ENCODE measurements at regions not wholly inside any gene's neighbourhood (a gene's known extent, or its start where the extent isn't known, plus 50 kb on each side); places are given as distances from the start of the nearest gene placed in this dataset.
"Not testable (repeated sequence)": the region's sequence is repeated elsewhere in the genome, so short reads cannot be mapped to it uniquely, and the experiment has no call there.

GRCh38 chr21:24577301-24577700 is 1030.0 kb downstream of the MRPL39 start:
- Histone ChIP-seq H3K4me3 (ENCODE audit: low read length) (no peak overlapping the region), H3K36me3 (ENCODE audit: insufficient read depth, low read length) (no peaks in the 10 kb centered on the region), H3K4me1 (ENCODE audit: control insufficient read depth, insufficient read depth, low read length) (no peaks in the 10 kb centered on the region), H3K9ac (ENCODE audit: low read depth, low read length) (no peak overlapping the region), H3K9me3 (replicated peaks; ENCODE audit: low read length) (no peaks in the 10 kb centered on the region), H3K4me2 (ENCODE audit: low read length) (no peak overlapping the region), H3K27me3 (ENCODE audit: control insufficient read depth, insufficient read depth, low read length) (no peaks in the 10 kb centered on the region)

- no peak overlapping the region for H3K9ac ChIP-seq (ENCODE audit: low read depth, low read length)
- H3K4me1 ChIP-seq (ENCODE audit: control insufficient read depth, insufficient read depth, low read length): no peaks in the 10 kb centered on the region
- no peak overlapping the region for H3K4me3 ChIP-seq (ENCODE audit: low read length)
- H3K9me3 ChIP-seq (replicated peaks; ENCODE audit: low read length): no peaks in the 10 kb centered on the region
- H3K27me3 ChIP-seq (ENCODE audit: control insufficient read depth, insufficient read depth, low read length): no peaks in the 10 kb centered on the region
- no peak overlapping the region for H3K4me2 ChIP-seq (ENCODE audit: low read length)
- no peaks in the 10 kb centered on the region for H3K36me3 ChIP-seq (ENCODE audit: insufficient read depth, low read length)
Measured at GRCh38 chr21:24561291-24561690, 1046.0 kb downstream of the MRPL39 start.

- H3K4me1 ChIP-seq (ENCODE audit: control insufficient read depth, insufficient read depth, low read length): no peaks in the 10 kb centered on the region
- H3K4me2 ChIP-seq (ENCODE audit: low read length): no peak overlapping the region
- H3K9me3 ChIP-seq (replicated peaks; ENCODE audit: low read length): peaks cover 3% of the 10 kb centered on the region
- no peaks in the 10 kb centered on the region for H3K36me3 ChIP-seq (ENCODE audit: insufficient read depth, low read length)
- no peaks in the 10 kb centered on the region for H3K27me3 ChIP-seq (ENCODE audit: control insufficient read depth, insufficient read depth, low read length)
- no peak overlapping the region for H3K9ac ChIP-seq (ENCODE audit: low read depth, low read length)
- no peak overlapping the region for H3K4me3 ChIP-seq (ENCODE audit: low read length)
Measured at GRCh38 chr21:24552491-24552890, 1054.8 kb downstream of the MRPL39 start.

DNA sequence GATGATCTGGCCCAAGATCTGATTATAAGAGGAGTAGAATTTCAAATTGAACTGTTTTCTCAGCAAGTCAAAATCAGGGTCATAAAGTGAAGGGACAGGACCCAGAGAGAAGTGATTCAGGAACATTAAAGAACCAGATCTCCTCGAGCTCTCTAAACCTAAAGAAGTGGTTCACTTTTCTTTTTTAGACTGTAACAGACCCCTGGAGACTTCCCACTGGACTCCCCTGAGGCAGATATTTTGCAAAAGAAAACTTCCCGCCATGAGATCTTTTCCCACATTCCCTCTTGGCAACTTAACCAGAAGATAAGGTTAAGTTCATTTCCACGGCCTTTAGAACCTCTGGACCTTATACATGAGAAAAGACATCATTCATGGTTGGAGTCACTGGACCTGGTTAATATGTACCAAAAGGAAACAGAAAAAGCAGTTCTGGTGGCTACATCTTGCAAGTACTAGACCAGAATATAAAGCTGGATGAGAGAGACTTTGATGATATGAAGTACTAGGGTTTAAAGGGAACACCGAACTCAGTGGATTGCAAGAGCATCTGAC is 1061.4 kb downstream of the MRPL39 start:
- Histone ChIP-seq H3K4me3 (ENCODE audit: low read length) (no peak overlapping the region), H3K9me3 (replicated peaks; ENCODE audit: low read length) (no peaks in the 10 kb centered on the region), H3K27me3 (ENCODE audit: control insufficient read depth, insufficient read depth, low read length) (no peaks in the 10 kb centered on the region), H3K36me3 (ENCODE audit: insufficient read depth, low read length) (no peaks in the 10 kb centered on the region), H3K4me2 (ENCODE audit: low read length) (no peak overlapping the region), H3K4me1 (ENCODE audit: control insufficient read depth, insufficient read depth, low read length) (no peaks in the 10 kb centered on the region), H3K9ac (ENCODE audit: low read depth, low read length) (no peak overlapping the region)

GRCh38 chr21:24514081-24514733 is 1093.1 kb downstream of the MRPL39 start:
- Histone ChIP-seq H3K9ac (ENCODE audit: low read depth, low read length) (no peak overlapping the region), H3K4me3 (ENCODE audit: low read length) (no peak overlapping the region), H3K4me2 (ENCODE audit: low read length) (no peak overlapping the region), H3K27me3 (ENCODE audit: control insufficient read depth, insufficient read depth, low read length) (no peaks in the 10 kb centered on the region), H3K9me3 (replicated peaks; ENCODE audit: low read length) (no peaks in the 10 kb centered on the region), H3K4me1 (ENCODE audit: control insufficient read depth, insufficient read depth, low read length) (no peaks in the 10 kb centered on the region), H3K36me3 (ENCODE audit: insufficient read depth, low read length) (no peaks in the 10 kb centered on the region)

- H3K9ac ChIP-seq (ENCODE audit: low read depth, low read length): no peak overlapping the region
- H3K27me3 ChIP-seq (ENCODE audit: control insufficient read depth, insufficient read depth, low read length): no peaks in the 10 kb centered on the region
- no peaks in the 10 kb centered on the region for H3K36me3 ChIP-seq (ENCODE audit: insufficient read depth, low read length)
- no peaks in the 10 kb centered on the region for H3K4me1 ChIP-seq (ENCODE audit: control insufficient read depth, insufficient read depth, low read length)
- no peaks in the 10 kb centered on the region for H3K9me3 ChIP-seq (replicated peaks; ENCODE audit: low read length)
- no peak overlapping the region for H3K4me2 ChIP-seq (ENCODE audit: low read length)
- no peak overlapping the region for H3K4me3 ChIP-seq (ENCODE audit: low read length)
Measured at GRCh38 chr21:24509131-24509530, 1098.2 kb downstream of the MRPL39 start.

DNA sequence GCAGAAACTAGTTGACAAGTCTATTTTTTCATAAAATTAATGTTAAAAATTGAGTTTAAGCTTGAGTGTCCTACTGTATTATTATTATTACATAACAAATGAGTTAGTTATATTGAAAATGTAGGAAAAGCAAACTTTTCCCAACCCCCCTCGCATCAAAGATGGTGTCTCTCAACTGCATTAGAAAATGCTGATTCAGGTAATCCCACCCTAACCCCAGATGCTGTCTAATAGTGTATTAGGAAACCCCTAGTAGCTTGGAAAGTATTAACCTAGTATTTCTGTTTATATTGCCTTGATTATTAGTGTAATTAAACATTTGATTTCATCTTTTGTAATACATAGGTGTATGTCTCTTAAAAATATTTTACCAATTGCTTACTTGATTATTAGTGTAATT is 1120.3 kb downstream of the MRPL39 start:
- Histone ChIP-seq H3K4me3 (ENCODE audit: low read length) (no peak overlapping the region), H3K9ac (ENCODE audit: low read depth, low read length) (no peak overlapping the region), H3K9me3 (replicated peaks; ENCODE audit: low read length) (no peaks in the 10 kb centered on the region), H3K4me1 (ENCODE audit: control insufficient read depth, insufficient read depth, low read length) (no peaks in the 10 kb centered on the region), H3K27me3 (ENCODE audit: control insufficient read depth, insufficient read depth, low read length) (no peaks in the 10 kb centered on the region), H3K36me3 (ENCODE audit: insufficient read depth, low read length) (no peaks in the 10 kb centered on the region), H3K4me2 (ENCODE audit: low read length) (no peak overlapping the region)

DNA sequence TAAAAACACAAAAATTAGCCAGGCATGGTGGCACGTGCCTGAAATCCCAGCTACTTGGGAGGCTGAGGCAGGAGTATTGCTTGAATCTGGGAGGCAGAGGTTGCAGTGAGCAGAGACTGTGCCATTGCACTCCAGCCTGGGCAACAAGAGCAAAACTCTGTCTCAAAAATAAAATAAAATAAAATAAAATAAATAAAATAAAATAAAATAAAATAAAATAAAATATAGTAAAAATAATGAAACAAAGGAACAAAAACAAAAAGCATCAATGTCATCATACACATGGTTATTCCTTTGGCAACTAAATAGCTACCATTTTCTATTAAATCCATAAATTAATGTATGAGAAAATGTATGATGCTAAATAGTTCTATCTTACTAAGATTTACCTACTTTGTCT is 1123.9 kb downstream of the MRPL39 start:
- not testable (repeated sequence) for H3K36me3 ChIP-seq (ENCODE audit: insufficient read depth, low read length); H3K27me3 ChIP-seq (ENCODE audit: control insufficient read depth, insufficient read depth, low read length); H3K4me2 ChIP-seq (ENCODE audit: low read length); H3K9ac ChIP-seq (ENCODE audit: low read depth, low read length); H3K9me3 ChIP-seq (replicated peaks; ENCODE audit: low read length); H3K4me1 ChIP-seq (ENCODE audit: control insufficient read depth, insufficient read depth, low read length); H3K4me3 ChIP-seq (ENCODE audit: low read length)

DNA sequence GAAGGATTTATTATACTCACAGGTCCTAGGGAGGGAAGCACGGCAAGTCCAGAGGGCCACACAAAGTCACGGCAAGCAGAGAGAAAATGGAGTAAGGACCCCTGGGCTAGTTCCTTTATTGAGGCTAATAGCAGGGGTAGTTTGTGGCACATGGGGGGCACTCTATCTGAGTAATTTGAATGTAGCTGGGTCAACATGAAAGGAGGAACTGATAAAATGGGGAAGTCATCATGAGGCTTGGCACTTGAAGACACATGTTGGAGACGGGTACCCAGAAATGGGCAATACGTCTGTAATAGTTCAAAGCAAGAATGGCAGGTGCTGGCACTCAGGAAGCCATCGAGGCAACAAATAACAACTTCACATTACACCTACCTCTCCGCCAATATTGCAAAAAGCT is 1136.4 kb downstream of the MRPL39 start:
- H3K9me3 ChIP-seq (replicated peaks; ENCODE audit: low read length): no peaks in the 10 kb centered on the region
- no peak overlapping the region for H3K4me2 ChIP-seq (ENCODE audit: low read length)
- H3K27me3 ChIP-seq (ENCODE audit: control insufficient read depth, insufficient read depth, low read length): no peaks in the 10 kb centered on the region
- no peaks in the 10 kb centered on the region for H3K4me1 ChIP-seq (ENCODE audit: control insufficient read depth, insufficient read depth, low read length)
- H3K36me3 ChIP-seq (ENCODE audit: insufficient read depth, low read length): no peaks in the 10 kb centered on the region
- H3K4me3 ChIP-seq (ENCODE audit: low read length): no peak overlapping the region
- no peak overlapping the region for H3K9ac ChIP-seq (ENCODE audit: low read depth, low read length)

DNA sequence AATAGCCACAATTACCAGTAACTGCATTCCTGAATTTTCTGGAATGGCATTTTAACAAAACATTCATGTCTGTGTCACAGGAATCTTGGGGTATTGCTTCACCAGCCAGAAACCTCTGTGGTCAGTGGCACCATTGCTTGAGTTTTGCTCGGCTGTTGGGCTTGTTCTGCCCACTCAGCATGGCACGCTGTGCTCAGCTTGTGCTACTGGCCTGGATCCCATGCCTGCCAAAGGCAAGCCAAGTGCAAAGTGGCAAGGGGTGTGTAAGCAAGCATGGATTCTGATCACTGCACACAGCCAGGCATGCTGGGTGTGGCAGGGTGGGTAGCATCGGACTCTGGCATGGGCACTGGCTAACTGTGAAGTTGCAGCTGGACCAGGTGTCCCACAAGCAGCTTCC is 1150.9 kb downstream of the MRPL39 start:
- Histone ChIP-seq H3K27me3 (ENCODE audit: control insufficient read depth, insufficient read depth, low read length) (no peaks in the 10 kb centered on the region), H3K9me3 (replicated peaks; ENCODE audit: low read length) (no peaks in the 10 kb centered on the region), H3K4me3 (ENCODE audit: low read length) (no peak overlapping the region), H3K4me2 (ENCODE audit: low read length) (no peak overlapping the region), H3K4me1 (ENCODE audit: control insufficient read depth, insufficient read depth, low read length) (peaks cover 6% of the 10 kb centered on the region), H3K36me3 (ENCODE audit: insufficient read depth, low read length) (no peaks in the 10 kb centered on the region), H3K9ac (ENCODE audit: low read depth, low read length) (no peak overlapping the region)

GRCh38 chr21:24450119-24450518 is 1157.2 kb downstream of the MRPL39 start:
- no peaks in the 10 kb centered on the region for H3K4me1 ChIP-seq (ENCODE audit: control insufficient read depth, insufficient read depth, low read length)
- no peaks in the 10 kb centered on the region for H3K27me3 ChIP-seq (ENCODE audit: control insufficient read depth, insufficient read depth, low read length)
- H3K36me3 ChIP-seq (ENCODE audit: insufficient read depth, low read length): no peaks in the 10 kb centered on the region
- H3K9ac ChIP-seq (ENCODE audit: low read depth, low read length): no peak overlapping the region
- no peaks in the 10 kb centered on the region for H3K9me3 ChIP-seq (replicated peaks; ENCODE audit: low read length)
- no peak overlapping the region for H3K4me3 ChIP-seq (ENCODE audit: low read length)
- H3K4me2 ChIP-seq (ENCODE audit: low read length): no peak overlapping the region

- Histone ChIP-seq H3K4me1 (ENCODE audit: control insufficient read depth, insufficient read depth, low read length) (no peaks in the 10 kb centered on the region), H3K4me2 (ENCODE audit: low read length) (no peak overlapping the region), H3K4me3 (ENCODE audit: low read length) (no peak overlapping the region), H3K9ac (ENCODE audit: low read depth, low read length) (no peak overlapping the region), H3K36me3 (ENCODE audit: insufficient read depth, low read length) (no peaks in the 10 kb centered on the region), H3K27me3 (ENCODE audit: control insufficient read depth, insufficient read depth, low read length) (no peaks in the 10 kb centered on the region), H3K9me3 (replicated peaks; ENCODE audit: low read length) (no peaks in the 10 kb centered on the region)
Measured at GRCh38 chr21:24445517-24445916, 1161.8 kb downstream of the MRPL39 start.
